ENCODE measurements at regions not wholly inside any gene's neighbourhood (a gene's known extent, or its start where the extent isn't known, plus 50 kb on each side); places are given as distances from the start of the nearest gene placed in this dataset.

DNA sequence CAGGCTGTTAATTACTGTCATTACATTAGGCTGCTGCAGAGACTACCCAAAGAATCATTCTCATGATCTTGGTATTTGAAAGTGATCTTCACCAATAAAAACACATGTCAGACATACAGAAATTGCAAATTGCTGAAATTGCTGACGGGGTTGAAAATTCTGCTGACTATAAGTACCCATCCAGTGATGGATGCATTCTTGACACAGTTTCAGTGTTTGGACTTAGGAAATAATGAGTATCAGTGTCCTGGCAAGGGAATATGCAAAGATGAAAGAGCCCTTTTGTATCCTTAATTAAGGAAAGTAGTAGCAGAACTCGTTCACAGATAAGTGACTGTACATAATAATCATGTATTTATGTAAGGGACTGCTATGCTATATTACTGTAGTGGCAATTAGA, 221.1 kb upstream of the ATP5MC3 start:
- TF ChIP-seq POLR2A (IDR thresholded peaks at IDR 0.05), result no peak
- TF ChIP-seq, protein P1, sequence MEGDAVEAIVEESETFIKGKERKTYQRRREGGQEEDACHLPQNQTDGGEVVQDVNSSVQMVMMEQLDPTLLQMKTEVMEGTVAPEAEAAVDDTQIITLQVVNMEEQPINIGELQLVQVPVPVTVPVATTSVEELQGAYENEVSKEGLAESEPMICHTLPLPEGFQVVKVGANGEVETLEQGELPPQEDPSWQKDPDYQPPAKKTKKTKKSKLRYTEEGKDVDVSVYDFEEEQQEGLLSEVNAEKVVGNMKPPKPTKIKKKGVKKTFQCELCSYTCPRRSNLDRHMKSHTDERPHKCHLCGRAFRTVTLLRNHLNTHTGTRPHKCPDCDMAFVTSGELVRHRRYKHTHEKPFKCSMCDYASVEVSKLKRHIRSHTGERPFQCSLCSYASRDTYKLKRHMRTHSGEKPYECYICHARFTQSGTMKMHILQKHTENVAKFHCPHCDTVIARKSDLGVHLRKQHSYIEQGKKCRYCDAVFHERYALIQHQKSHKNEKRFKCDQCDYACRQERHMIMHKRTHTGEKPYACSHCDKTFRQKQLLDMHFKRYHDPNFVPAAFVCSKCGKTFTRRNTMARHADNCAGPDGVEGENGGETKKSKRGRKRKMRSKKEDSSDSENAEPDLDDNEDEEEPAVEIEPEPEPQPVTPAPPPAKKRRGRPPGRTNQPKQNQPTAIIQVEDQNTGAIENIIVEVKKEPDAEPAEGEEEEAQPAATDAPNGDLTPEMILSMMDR (IDR thresholded peaks at IDR 0.05), result no peak

Measured in uterus (tissue), 2 donors.